CD4-positive, alpha-beta T cell treated with Interleukin-6 for 4 hours (primary cell): ENCODE measurements at regions not wholly inside any gene's neighbourhood (a gene's known extent, or its start where the extent isn't known, plus 50 kb on each side); places are given as distances from the start of the nearest gene placed in this dataset.

Experiments used
- DNase-seq: peaks from one replicate; pipeline ENCODE4 v3.0.0-alpha.2; 2020; ENCODE audit warnings: mixed read lengths

GRCh38 chr1:235009561-235010306 lies 118.9 kb downstream of the TOMM20 start:
- no peak for DNase-seq

DNA sequence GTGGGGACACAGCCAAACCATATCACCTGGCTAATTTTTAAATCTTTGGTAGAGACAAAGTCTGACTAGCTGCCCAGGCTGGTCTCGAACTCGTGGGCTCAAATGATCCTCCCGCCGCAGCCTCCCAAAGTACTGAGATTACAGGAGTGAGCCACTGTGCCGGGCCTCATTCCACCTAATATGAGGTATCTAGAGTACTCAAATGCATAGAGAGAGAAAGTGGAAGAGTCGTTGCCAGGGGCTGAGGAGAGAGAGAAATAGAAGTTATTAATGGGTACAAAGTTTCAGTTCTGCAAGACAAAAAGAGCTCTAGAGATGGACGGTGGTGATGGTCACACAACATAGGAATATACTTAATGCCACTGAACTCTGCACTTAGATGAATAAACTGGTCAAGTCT lies 119.6 kb downstream of the TOMM20 start:
- no peak for DNase-seq

GRCh38 chr1:235008239-235008638 lies 120.4 kb downstream of the TOMM20 start:
- DNase-seq, result no peak

DNA sequence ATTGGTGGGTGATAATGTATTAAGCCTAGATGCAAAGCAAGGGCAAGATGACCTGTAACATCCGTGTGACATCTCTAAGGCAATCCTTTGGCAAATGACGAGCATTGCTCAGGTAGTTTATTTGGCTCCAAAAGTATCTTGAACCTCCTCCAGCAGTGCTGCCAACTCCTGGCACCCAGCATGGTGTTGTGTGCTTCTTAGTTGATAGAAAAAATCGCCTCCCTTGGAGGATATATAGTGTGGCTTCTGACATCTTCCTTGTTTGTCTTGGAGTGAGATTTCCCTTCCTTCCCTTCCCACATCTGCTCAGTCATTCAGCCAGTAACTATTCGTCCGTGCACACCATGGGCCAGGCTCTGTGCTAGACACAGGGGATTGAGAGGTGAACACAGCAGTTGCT lies 121.8 kb downstream of the TOMM20 start:
- no peak for DNase-seq

DNA sequence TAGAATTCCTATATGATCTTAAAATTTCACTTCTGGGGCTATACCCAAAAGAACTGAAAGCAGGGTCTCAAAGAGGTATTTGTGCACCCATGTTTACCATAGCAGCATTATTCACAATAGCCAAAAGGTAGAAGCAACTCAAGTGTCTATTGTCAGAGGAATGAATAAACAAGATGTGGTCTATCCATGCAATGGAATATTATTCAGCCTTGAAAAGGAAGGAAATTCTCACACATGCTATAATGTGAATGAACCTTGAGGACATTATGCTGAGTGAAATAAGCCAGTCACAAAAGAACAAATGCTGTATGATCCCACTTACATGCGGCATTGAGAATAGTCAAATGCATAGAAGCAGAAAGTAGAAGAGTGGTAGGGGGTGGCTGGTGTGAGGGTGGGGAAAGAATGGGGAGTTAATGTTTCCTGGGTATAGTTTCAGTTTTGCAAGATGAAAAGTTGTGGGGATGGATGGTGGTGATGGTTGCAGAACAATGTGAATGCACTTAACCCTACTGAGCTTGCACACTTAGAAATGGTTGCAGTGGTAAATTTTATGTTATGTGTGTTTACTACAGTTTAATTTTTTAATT lies 122.4 kb downstream of the TOMM20 start:
- DNase-seq, result peak; percentile 34

GRCh38 chr1:235004840-235005391 lies 123.7 kb downstream of the TOMM20 start:
- no peak for DNase-seq

GRCh38 chr1:235004276-235004675 lies 124.4 kb downstream of the TOMM20 start:
- no peak for DNase-seq

DNA sequence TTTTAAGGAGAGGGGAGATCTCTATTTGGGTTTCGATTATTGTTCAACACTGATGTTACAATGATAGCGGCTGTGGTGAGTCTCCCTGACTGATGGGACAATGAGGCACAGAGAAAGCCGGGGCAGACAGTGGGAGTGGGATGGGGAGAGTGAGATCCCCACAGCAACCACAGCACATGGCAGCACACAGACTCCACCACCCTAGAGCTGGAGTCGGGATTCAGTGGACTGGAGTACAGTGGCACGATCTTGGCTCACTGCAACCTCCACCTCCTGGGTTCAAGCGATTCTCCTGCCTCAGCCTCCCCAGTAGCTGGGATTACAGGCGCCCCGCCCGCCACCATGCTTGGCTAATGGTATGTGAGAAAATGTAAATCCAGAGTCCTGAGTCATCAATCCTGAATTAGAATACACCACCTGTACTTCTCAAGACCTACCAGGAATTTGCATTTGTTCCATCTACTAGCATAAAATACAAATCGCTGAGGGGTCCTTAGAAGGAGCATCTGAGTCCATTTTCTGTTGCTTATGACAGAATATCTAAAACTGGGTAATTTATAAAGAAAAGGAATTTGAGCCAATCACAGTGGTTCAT lies 125.8 kb downstream of the TOMM20 start:
- no peak for DNase-seq

DNA sequence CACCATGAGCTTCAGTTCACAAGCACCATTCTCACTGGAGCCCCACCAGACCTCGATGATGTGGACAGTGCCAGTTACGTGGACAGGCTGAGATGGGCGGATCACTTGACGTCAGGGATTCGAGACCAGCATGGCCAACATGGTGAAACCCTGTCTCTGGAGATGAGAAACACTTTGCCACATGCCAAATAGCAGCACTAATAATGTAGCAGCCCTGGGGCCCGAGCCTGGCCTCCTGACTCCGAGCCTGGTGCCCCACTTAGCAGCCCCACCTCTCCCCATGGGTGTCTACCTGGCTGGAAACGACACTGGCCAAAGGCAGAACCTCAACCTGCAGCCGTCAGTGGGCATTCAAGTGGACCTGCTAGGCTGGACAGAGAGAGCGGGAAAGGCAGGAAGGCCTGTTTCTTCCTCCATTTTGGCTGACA lies 129.1 kb downstream of the TOMM20 start:
- no peak for DNase-seq

DNA sequence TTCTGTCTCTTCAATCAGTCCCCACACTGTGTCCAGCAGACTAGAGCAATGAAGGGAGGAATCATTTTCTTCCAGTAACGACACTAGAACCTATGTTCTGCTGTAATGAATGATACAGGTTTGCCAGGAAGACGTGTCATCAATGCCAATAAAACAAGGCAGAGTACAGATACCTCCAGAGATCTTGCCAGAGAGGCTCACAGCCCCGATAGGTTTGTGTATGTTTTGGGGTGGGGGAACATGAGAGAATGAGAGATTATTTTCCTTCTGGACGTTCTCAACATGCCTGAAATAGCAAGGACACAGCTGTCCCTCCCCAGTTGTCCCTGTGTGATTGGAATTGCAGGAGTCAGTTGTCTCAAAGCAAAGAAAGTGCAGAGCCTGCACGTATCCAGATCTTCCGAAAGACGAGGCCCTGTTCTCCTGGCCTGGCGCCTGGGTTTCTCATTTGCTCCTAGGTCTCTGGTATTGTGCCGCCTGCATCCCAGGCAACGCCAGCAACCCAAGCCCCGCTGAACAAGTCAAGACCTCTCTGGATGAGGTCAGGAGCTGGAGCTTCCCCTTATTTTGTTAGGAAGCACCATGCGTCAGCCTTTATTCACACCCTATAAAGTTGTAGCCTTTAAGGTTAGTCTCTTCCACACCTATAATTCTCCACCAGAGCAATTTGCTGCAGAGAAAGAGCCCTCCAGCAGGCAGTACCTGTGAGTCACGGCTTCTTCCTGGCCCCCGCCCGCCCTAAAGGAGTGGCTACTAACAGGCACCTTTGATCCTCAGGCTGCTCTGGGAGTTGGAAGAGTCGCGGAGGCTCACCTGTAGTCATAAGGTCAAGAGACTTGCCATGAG lies 130.5 kb downstream of the TOMM20 start:
- DNase-seq, result peak; percentile 43

DNA sequence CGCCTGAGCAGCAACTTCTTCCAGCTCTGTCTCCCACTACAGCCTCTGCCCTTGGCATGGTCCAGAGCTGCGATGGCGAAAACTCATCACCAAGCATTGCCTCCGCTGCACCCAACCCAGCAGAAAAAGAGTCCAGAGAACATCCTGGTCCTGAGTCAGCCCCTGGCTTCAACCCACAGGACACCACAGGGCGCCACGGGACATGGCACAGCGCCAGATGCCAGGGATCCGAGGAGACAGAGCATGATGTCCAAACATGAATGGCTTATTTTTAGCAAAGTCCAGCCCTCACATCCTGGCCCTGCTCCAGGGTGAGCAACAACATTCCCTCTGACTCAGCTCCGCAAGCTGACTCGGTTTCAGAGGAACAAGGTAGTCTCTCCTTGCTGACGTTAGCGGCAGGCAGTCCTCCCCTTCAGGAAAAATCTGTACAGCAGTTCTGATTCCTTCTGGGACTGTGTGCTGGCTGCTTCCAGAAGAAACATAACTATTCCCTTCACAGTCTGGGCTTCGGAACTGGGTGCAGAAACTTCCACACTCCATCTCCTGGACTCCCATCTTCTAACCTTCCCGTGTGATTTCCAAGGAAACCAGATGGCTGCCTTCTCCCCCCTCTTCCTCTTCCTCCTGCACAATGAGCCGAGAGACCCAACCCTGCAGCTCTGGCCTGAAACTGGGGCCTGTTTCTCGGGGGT lies 131.3 kb downstream of the TOMM20 start:
- DNase-seq, result no peak

- no peak for DNase-seq
Measured at GRCh38 chr1:234996245-234996757, 132.3 kb downstream of the TOMM20 start.

- no peak for DNase-seq
Measured at GRCh38 chr1:234994436-234995295, 134.0 kb downstream of the TOMM20 start.

DNA sequence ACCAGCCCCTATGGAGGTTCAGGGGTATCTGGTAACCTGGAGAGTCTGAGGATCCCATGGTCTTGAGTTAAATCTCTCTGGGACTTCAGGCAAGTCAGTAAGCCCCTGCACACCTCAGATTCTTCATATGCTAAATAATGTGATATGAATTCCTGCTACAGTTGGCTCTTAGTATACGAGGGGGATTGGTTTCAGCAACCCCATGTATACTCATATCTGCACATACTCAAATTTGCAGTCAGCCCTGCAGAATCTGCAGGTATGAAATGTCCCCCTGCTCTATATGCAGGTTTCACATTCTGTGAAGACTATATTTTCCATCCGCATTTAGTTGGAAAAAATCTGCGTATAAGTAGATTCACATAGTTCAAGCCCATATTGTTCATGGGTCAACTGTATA lies 136.6 kb downstream of the TOMM20 start:
- DNase-seq, result no peak

DNA sequence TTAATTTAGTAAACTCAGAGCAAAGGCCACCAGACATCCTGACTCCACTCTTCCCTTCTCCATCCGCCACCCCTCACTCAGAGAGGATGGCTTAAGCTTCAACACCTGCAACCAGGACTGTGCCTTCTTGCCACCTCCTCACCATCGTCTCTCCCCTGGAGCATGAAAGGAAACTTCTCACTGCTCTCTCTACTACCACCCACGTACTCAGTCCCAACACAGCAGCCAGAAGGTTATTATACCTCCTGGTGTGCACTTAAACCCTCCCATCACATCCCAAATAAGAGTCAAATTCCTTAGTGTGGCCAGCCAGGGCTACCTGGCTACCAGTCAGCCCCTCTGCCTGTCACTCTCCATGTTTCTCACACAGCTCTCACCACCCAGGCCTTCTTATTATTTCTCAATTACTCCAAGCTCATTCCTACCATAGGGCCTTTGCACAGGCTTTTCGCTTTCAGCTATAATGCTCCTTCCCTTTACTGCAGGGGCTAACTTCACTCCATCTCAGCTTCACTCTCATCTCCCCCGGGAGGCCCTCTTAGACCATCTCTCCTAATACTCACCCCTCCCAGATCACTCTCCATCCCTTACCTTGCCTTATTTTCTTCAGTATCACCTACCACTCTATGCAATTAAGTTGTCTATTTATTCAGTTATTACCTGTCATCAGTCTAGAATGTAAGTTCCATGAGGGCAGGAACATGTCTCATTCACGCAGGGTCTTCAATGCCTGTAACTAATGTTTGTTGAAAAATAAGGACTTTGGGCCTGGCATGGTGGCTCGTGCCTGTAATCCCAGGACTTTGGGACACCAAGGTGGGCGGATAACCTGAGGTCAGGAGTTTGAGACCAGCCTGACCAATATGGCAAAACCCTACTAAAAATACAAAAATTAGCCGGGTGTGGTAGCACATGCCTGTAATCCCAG lies 137.5 kb downstream of the TOMM20 start:
- no peak for DNase-seq

DNA sequence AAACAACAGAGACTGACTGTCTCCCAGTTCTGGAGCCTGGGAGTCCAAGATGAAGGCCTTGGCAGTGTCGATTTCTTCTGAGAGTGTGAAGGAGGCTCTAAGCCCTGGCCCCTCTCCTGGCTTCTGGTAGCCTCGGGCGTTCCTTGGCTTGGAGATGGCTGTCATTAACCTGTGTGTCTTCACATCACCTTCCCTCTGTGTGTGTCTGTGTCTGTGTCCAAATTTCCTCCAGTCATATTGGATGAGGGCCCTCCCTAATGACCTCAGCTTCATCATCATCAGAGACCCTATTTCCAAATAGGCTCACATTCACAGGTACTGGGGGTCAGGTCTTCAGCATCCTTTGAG lies 138.3 kb downstream of the TOMM20 start:
- no peak for DNase-seq

- no peak for DNase-seq
Measured at GRCh38 chr1:234989479-234990327, 138.9 kb downstream of the TOMM20 start.

GRCh38 chr1:234989019-234989418 lies 139.6 kb downstream of the TOMM20 start:
- no peak for DNase-seq

DNA sequence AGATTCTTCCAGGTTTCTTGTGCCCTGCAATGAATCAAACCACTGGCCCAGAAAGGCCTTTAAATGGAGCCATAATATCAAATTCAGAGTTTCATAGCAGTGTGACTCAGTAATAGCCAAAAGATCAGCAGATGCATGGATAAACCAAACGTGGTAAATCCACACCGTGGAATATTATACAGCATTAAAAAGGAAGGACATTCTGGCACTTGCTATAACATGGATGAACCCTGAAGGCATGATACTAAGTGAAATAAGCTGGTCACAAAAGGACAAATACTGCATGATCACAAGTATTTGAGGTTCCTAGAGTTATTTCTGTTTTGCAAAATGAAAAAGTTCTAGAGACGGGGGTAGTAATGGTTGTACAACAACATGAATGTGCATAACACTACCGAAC lies 140.1 kb downstream of the TOMM20 start:
- no peak for DNase-seq
